HAP-1 (cell line): ENCODE measurements at regions not wholly inside any gene's neighbourhood (a gene's known extent, or its start where the extent isn't known, plus 50 kb on each side); places are given as distances from the start of the nearest gene placed in this dataset.

Experiments used
- DNase-seq, 2 experiments: peaks; one replicate each; pipeline ENCODE4 v3.0.0-alpha.2; 2016 to 2020; ENCODE audit warnings: low spot score in 2 of 2
- H3K27me3 ChIP-seq: fragments of 250-450 bp; sonication (Bioruptor Pico); 2 replicates; pipeline ENCODE4 v1.5.1; 2020; ENCODE audit warnings: low read depth, mild to moderate bottlenecking, moderate library complexity
- H3K36me3 ChIP-seq: fragments of 250-450 bp; sonication (Bioruptor Pico); replicated peaks from 2 replicates; pipeline ENCODE4 v1.5.1; 2020; ENCODE audit warnings: mild to moderate bottlenecking
- H3K4me1 ChIP-seq: fragments of 250-450 bp; sonication (Bioruptor Pico); 2 replicates; pipeline ENCODE4 v1.5.1; 2020; ENCODE audit warnings: mild to moderate bottlenecking
- H3K4me3 ChIP-seq: fragments of 250-450 bp; sonication (Bioruptor Pico); 2 replicates; pipeline ENCODE4 v1.5.1; 2020; ENCODE audit warnings: mild to moderate bottlenecking, moderate library complexity
- H3K9me3 ChIP-seq: fragments of 250-450 bp; sonication (Bioruptor Pico); 2 replicates; pipeline ENCODE4 v1.5.1; 2020; ENCODE audit warnings: mild to moderate bottlenecking, moderate library complexity
- in situ Hi-C: fragments of 300-500 bp; cut with MboI; formaldehyde crosslinking; loops from 3 replicates; pipeline ENCODE4 v1.14.3; 2020; ENCODE audit warnings: low sequenced_read_pairs, inconsistent platforms, mixed read lengths

- in situ Hi-C loops = no loop called here
- DNase-seq = no peak
- Histone ChIP-seq H3K9me3 (no peaks in the 10 kb centered on the region), H3K36me3 (no peaks in the 10 kb centered on the region), H3K4me1 (no peaks in the 10 kb centered on the region), H3K4me3 (no peak overlapping the region), H3K27me3 (0 out of 2 replicates have a peak, but pooled peaks cover 5% of the 10 kb centered on the region)
These were observed 297.6 kb downstream of the MAN2A1 start for GRCh38 chr5:109987355-109987754.

GRCh38 chr5:109987970-109988369, 298.2 kb downstream of the MAN2A1 start:
- H3K9me3 ChIP-seq = no peaks in the 10 kb centered on the region
- no peak overlapping the region for H3K4me3 ChIP-seq
- H3K36me3 ChIP-seq = no peaks in the 10 kb centered on the region
- 0 out of 2 replicates have a peak, but pooled peaks cover 5% of the 10 kb centered on the region for H3K27me3 ChIP-seq
- in situ Hi-C loops = no loop called here
- no peaks in the 10 kb centered on the region for H3K4me1 ChIP-seq
- DNase-seq = no peak

- Histone ChIP-seq H3K36me3 (no peaks in the 10 kb centered on the region), H3K9me3 (no peaks in the 10 kb centered on the region), H3K27me3 (0 out of 2 replicates have a peak, but pooled peaks cover 5% of the 10 kb centered on the region), H3K4me3 (no peak overlapping the region), H3K4me1 (no peaks in the 10 kb centered on the region)
- in situ Hi-C loops = no loop called here
- DNase-seq = no peak
These were observed 299.4 kb downstream of the MAN2A1 start for GRCh38 chr5:109989161-109989560.

GRCh38 chr5:109989994-109990722, 300.4 kb downstream of the MAN2A1 start:
- in situ Hi-C loops = no loop called here

GRCh38 chr5:109990723-109991359, 301.1 kb downstream of the MAN2A1 start:
- Histone ChIP-seq H3K9me3 (no peaks in the 10 kb centered on the region), H3K4me1 (no peaks in the 10 kb centered on the region), H3K4me3 (no peak overlapping the region), H3K36me3 (no peaks in the 10 kb centered on the region), H3K27me3 (0 out of 2 replicates have a peak, but pooled peaks cover 3% of the 10 kb centered on the region)
- DNase-seq = no peak
- in situ Hi-C loops = no loop called here

More at GRCh38 chr5:109989994-109990722, 300.4 kb downstream of the MAN2A1 start:
- no peaks in the 10 kb centered on the region for H3K9me3 ChIP-seq
- H3K36me3 ChIP-seq = no peaks in the 10 kb centered on the region
- H3K4me3 ChIP-seq = no peak overlapping the region
- H3K27me3 ChIP-seq = 0 out of 2 replicates have a peak, but pooled peaks cover 3% of the 10 kb centered on the region
- no peak for DNase-seq
- H3K4me1 ChIP-seq = no peaks in the 10 kb centered on the region

GRCh38 chr5:109992264-109992915, 302.7 kb downstream of the MAN2A1 start:
- Histone ChIP-seq H3K36me3 (no peaks in the 10 kb centered on the region), H3K4me1 (0 out of 2 replicates have a peak, but pooled peaks cover 4% of the 10 kb centered on the region), H3K9me3 (no peaks in the 10 kb centered on the region), H3K4me3 (no peak overlapping the region), H3K27me3 (0 out of 2 replicates have a peak, but pooled peaks cover 3% of the 10 kb centered on the region)
- in situ Hi-C loops = no loop called here
- DNase-seq = no peak

GRCh38 chr5:109994135-109994534, 304.4 kb downstream of the MAN2A1 start:
- 0 out of 2 replicates have a peak, but pooled peaks cover 2% of the 10 kb centered on the region for H3K9me3 ChIP-seq
- in situ Hi-C loops = no loop called here
- H3K36me3 ChIP-seq = no peaks in the 10 kb centered on the region; the same call in 1 of the 2 replicates
- H3K4me3 ChIP-seq = no peak overlapping the region
- DNase-seq = no peak
- 0 out of 2 replicates have a peak, but pooled peaks cover 4% of the 10 kb centered on the region for H3K4me1 ChIP-seq
- H3K27me3 ChIP-seq = no peaks in the 10 kb centered on the region

GRCh38 chr5:109996246-109996645, 306.5 kb downstream of the MAN2A1 start:
- no peak for DNase-seq
- H3K4me3 ChIP-seq = no peak overlapping the region
- 0 out of 2 replicates have a peak, but pooled peaks cover 4% of the 10 kb centered on the region for H3K4me1 ChIP-seq
- in situ Hi-C loops = no loop called here
- 0 out of 2 replicates have a peak, but pooled peaks cover 2% of the 10 kb centered on the region for H3K9me3 ChIP-seq
- no peaks in the 10 kb centered on the region for H3K27me3 ChIP-seq
- no peaks in the 10 kb centered on the region; the same call in 1 of the 2 replicates for H3K36me3 ChIP-seq

GRCh38 chr5:109997161-109997560, 307.4 kb downstream of the MAN2A1 start:
- Histone ChIP-seq H3K36me3 (no peaks in the 10 kb centered on the region; the same call in 1 of the 2 replicates), H3K9me3 (0 out of 2 replicates have a peak, but pooled peaks cover 2% of the 10 kb centered on the region), H3K27me3 (no peaks in the 10 kb centered on the region), H3K4me1 (0 out of 2 replicates have a peak, but pooled peaks cover 4% of the 10 kb centered on the region), H3K4me3 (no peak overlapping the region)
- in situ Hi-C loops = no loop called here
- DNase-seq = no peak

- no peaks in the 10 kb centered on the region for H3K27me3 ChIP-seq
- no peak overlapping the region for H3K4me3 ChIP-seq
- H3K36me3 ChIP-seq = no peaks in the 10 kb centered on the region; the same call in 1 of the 2 replicates
- H3K4me1 ChIP-seq = 0 out of 2 replicates have a peak, but pooled peaks cover 4% of the 10 kb centered on the region
- in situ Hi-C loops = no loop called here
- H3K9me3 ChIP-seq = 0 out of 2 replicates have a peak, but pooled peaks cover 2% of the 10 kb centered on the region
- DNase-seq = no peak
These were observed 308.5 kb downstream of the MAN2A1 start for GRCh38 chr5:109998208-109998607.

- Histone ChIP-seq H3K4me3 (no peak overlapping the region), H3K9me3 (0 out of 2 replicates have a peak, but pooled peaks cover 2% of the 10 kb centered on the region), H3K27me3 (no peaks in the 10 kb centered on the region), H3K4me1 (0 out of 2 replicates have a peak, but pooled peaks cover 4% of the 10 kb centered on the region), H3K36me3 (no peaks in the 10 kb centered on the region; the same call in 1 of the 2 replicates)
- DNase-seq = no peak
- in situ Hi-C loops = no loop called here
These were observed 309.0 kb downstream of the MAN2A1 start for GRCh38 chr5:109998726-109999125.

- H3K36me3 ChIP-seq = no peaks in the 10 kb centered on the region; the same call in 1 of the 2 replicates
- H3K27me3 ChIP-seq = no peaks in the 10 kb centered on the region
- no peak overlapping the region for H3K4me3 ChIP-seq
- H3K4me1 ChIP-seq = 0 out of 2 replicates have a peak, but pooled peaks cover 4% of the 10 kb centered on the region
- H3K9me3 ChIP-seq = 0 out of 2 replicates have a peak, but pooled peaks cover 2% of the 10 kb centered on the region
- in situ Hi-C loops = no loop called here
- DNase-seq = no peak
These were observed 311.9 kb downstream of the MAN2A1 start for GRCh38 chr5:110001648-110002047.

GRCh38 chr5:110002652-110003051, 312.9 kb downstream of the MAN2A1 start:
- H3K9me3 ChIP-seq = 0 out of 2 replicates have a peak, but pooled peaks cover 2% of the 10 kb centered on the region
- in situ Hi-C loops = no loop called here
- no peak for DNase-seq

More at GRCh38 chr5:110002652-110003051, 312.9 kb downstream of the MAN2A1 start:
- Histone ChIP-seq H3K36me3 (no peaks in the 10 kb centered on the region; the same call in 1 of the 2 replicates), H3K27me3 (no peaks in the 10 kb centered on the region), H3K4me1 (no peaks in the 10 kb centered on the region), H3K4me3 (no peak overlapping the region)
